CD14-positive monocyte (primary cell): ENCODE measurements at regions not wholly inside any gene's neighbourhood (a gene's known extent, or its start where the extent isn't known, plus 50 kb on each side); places are given as distances from the start of the nearest gene placed in this dataset.

Source experiments
- DNase-seq, 3 donors: peaks; one replicate each; pipeline ENCODE4 v3.0.0-alpha.2; 2011 to 2022
- H2AFZ ChIP-seq: 2 replicates; pipeline ENCODE4 v1.6.0; 2012; ENCODE audit warnings: mild to moderate bottlenecking, low read depth, low read length, inconsistent platforms; ENCODE audit not compliant: insufficient read depth, poor library complexity, severe bottlenecking
- H3K27ac ChIP-seq, 2 donors: 1 replicate in 1 of 2; 2 replicates in 1 of 2; pipeline ENCODE4 v1.5.1; 2012 to 2013; ENCODE audit warnings: low read length in 2 of 2, control low read depth in 1 of 2, inconsistent platforms in 1 of 2, low read depth in 1 of 2, mild to moderate bottlenecking in 1 of 2
- H3K27me3 ChIP-seq, 2 donors: one replicate each; pipeline versions ENCODE4 v1.6.0 to v1.6.1; 2011 to 2013; ENCODE audit warnings: low read length in 2 of 2; ENCODE audit not compliant: control insufficient read depth in 2 of 2, insufficient read depth in 2 of 2
- H3K36me3 ChIP-seq, 2 donors: replicated peaks in 1 of 2; 1 replicate in 1 of 2; 2 replicates in 1 of 2; pipeline versions ENCODE4 v1.5.1 to v1.6.1; 2012 to 2013; ENCODE audit warnings: low read length in 2 of 2, control low read depth in 1 of 2, inconsistent platforms in 1 of 2, mild to moderate bottlenecking in 1 of 2; ENCODE audit not compliant: insufficient read depth in 2 of 2, control insufficient read depth in 1 of 2
- H3K4me1 ChIP-seq, 2 donors: 1 replicate in 1 of 2; 2 replicates in 1 of 2; pipeline versions ENCODE4 v1.5.1 to v1.6.1; 2012 to 2013; ENCODE audit warnings: low read length in 2 of 2, control low read depth in 1 of 2, inconsistent platforms in 1 of 2, mild to moderate bottlenecking in 1 of 2, moderate library complexity in 1 of 2; ENCODE audit not compliant: insufficient read depth in 2 of 2, control insufficient read depth in 1 of 2
- H3K4me2 ChIP-seq: replicated peaks from 2 replicates; pipeline ENCODE3; 2012; ENCODE audit warnings: low read length, moderate library complexity, mild to moderate bottlenecking; ENCODE audit not compliant: poor library complexity, severe bottlenecking; ENCODE audit errors: extremely low read depth
- H3K4me3 ChIP-seq, 3 experiments: fragments of 200-600 bp in 1 of 3; sonication (generic) in 1 of 3; replicated peaks in 1 of 3; 1 replicate in 2 of 3; 2 replicates in 1 of 3; pipeline ENCODE4 v1.5.1; 2011 to 2013; ENCODE audit warnings: low read length in 3 of 3, mild to moderate bottlenecking in 3 of 3, control low read depth in 2 of 3, low read depth in 2 of 3, inconsistent platforms in 1 of 3, moderate library complexity in 1 of 3
- H3K79me2 ChIP-seq: 2 replicates; pipeline ENCODE4 v1.6.0; 2012; ENCODE audit warnings: mild to moderate bottlenecking, control low read depth, inconsistent platforms, low read length, moderate library complexity; ENCODE audit not compliant: insufficient read depth
- H3K9ac ChIP-seq: 2 replicates; pipeline ENCODE4 v1.6.0; 2017; ENCODE audit warnings: low read length, mild to moderate bottlenecking; ENCODE audit not compliant: insufficient read depth, poor library complexity, severe bottlenecking
- H3K9me3 ChIP-seq, 2 donors: replicated peaks in 1 of 2; 1 replicate in 1 of 2; 2 replicates in 1 of 2; pipeline versions ENCODE4 v1.5.1 to v1.6.1; 2012 to 2013; ENCODE audit warnings: low read length in 2 of 2, control low read depth in 1 of 2; ENCODE audit not compliant: control insufficient read depth in 1 of 2, insufficient read depth in 1 of 2
- H4K20me1 ChIP-seq: 2 replicates; pipeline ENCODE4 v1.6.0; 2012; ENCODE audit warnings: mild to moderate bottlenecking, low read length, control low read depth, moderate library complexity; ENCODE audit not compliant: insufficient read depth
- H3K27ac Mint-ChIP-seq, 7 donors: one replicate each; pipeline ENCODE4 v1.8.0; 2020; ENCODE audit warnings: mild to moderate bottlenecking in 7 of 7, mixed read lengths in 7 of 7, moderate library complexity in 6 of 7, inconsistent platforms in 2 of 7
- H3K27me3 Mint-ChIP-seq, 3 donors: one replicate each; pipeline ENCODE4 v1.8.0; 2021 to 2022; ENCODE audit warnings: low read depth in 3 of 3, mild to moderate bottlenecking in 3 of 3, mixed read lengths in 3 of 3, moderate library complexity in 3 of 3, inconsistent platforms in 1 of 3
- H3K36me3 Mint-ChIP-seq, 2 donors: one replicate each; pipeline ENCODE4 v1.8.0; 2020; ENCODE audit warnings: mixed read lengths in 2 of 2, inconsistent platforms in 1 of 2, mild to moderate bottlenecking in 1 of 2
- H3K4me1 Mint-ChIP-seq: one replicate; pipeline ENCODE4 v1.8.0; 2020; ENCODE audit warnings: mild to moderate bottlenecking, mixed read lengths
- H3K4me3 Mint-ChIP-seq, 2 donors: one replicate each; pipeline ENCODE4 v1.8.0; 2020; ENCODE audit warnings: mild to moderate bottlenecking in 2 of 2, mixed read lengths in 2 of 2, moderate library complexity in 1 of 2
- H3K9me3 Mint-ChIP-seq, 7 donors: one replicate each; pipeline ENCODE4 v1.8.0; 2020 to 2022; ENCODE audit warnings: mixed read lengths in 7 of 7, mild to moderate bottlenecking in 6 of 7, moderate library complexity in 6 of 7, inconsistent platforms in 2 of 7
- WGBS: methylation state at CpG from one replicate; pipeline ENCODE4 v1.1.5; 2013; ENCODE audit warnings: missing lambda C conversion rate; ENCODE audit not compliant: insufficient coverage; 5-methylcytosine and 5-hydroxymethylcytosine counted together
- intact Hi-C, 2 donors: fragments of 100-400 bp; cut with micrococcal nuclease; formaldehyde crosslinking; loops; one replicate each; pipeline versions ENCODE4 v1.15.0 to v1.15.1; 2023
- TF ChIP-seq, protein P1 (sequence below): fragments of 200-600 bp; IDR thresholded peaks from one replicate; pipeline ENCODE4 v1.8.0; 2022; ENCODE audit warnings: antibody characterized with exemption, mild to moderate bottlenecking

DNA sequence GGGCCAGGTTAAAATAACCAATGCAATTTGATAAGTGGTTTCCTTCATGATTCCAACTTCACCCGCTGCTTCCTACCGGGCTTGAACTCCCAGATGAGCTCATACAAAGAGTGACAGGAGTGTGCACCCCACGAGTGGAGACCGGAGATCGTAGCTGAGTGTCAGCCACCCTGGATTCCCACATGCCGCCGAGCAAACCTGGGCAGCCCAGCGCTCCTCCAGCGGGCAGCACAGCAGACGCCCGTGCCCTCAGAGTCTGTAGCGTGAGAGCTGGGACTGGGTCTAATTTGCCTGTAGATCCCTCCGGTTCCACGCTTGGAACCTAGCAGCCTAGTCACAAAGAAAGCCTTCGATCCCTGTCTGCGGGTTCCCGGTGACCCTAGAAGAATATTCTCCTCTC is 476.1 kb upstream of the MGMT start:
- no peaks in the 10 kb centered on the region for H3K36me3 ChIP-seq
- WGBS, result 93% methylated on average over 17 of the region's 17 CpGs
- no peaks in the 10 kb centered on the region for H4K20me1 ChIP-seq
- H3K4me3 ChIP-seq, result no peak overlapping the region
- no peak overlapping the region for H2AFZ ChIP-seq
- no peaks in the 10 kb centered on the region for H3K9me3 ChIP-seq
- no peaks in the 10 kb centered on the region for H3K79me2 ChIP-seq
- H3K27me3 Mint-ChIP-seq, result peaks cover 3 to 6% (median 4%) of the 10 kb centered on the region in 3 donors
- no peak overlapping the region for H3K9ac ChIP-seq
- H3K27ac Mint-ChIP-seq, result no peak overlapping the region
- intact Hi-C loops, result no loop called here
- H3K9me3 Mint-ChIP-seq, result peaks cover 0 to 7% (median 3%) of the 10 kb centered on the region in 7 donors
- DNase-seq, result no peak
- H3K27ac ChIP-seq, result no peak overlapping the region
- TF ChIP-seq, protein P1, sequence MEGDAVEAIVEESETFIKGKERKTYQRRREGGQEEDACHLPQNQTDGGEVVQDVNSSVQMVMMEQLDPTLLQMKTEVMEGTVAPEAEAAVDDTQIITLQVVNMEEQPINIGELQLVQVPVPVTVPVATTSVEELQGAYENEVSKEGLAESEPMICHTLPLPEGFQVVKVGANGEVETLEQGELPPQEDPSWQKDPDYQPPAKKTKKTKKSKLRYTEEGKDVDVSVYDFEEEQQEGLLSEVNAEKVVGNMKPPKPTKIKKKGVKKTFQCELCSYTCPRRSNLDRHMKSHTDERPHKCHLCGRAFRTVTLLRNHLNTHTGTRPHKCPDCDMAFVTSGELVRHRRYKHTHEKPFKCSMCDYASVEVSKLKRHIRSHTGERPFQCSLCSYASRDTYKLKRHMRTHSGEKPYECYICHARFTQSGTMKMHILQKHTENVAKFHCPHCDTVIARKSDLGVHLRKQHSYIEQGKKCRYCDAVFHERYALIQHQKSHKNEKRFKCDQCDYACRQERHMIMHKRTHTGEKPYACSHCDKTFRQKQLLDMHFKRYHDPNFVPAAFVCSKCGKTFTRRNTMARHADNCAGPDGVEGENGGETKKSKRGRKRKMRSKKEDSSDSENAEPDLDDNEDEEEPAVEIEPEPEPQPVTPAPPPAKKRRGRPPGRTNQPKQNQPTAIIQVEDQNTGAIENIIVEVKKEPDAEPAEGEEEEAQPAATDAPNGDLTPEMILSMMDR, result no peak
- no peaks in the 10 kb centered on the region for H3K4me1 ChIP-seq
- no peaks in the 10 kb centered on the region for H3K36me3 Mint-ChIP-seq
- no peaks in the 10 kb centered on the region for H3K27me3 ChIP-seq
- H3K4me1 Mint-ChIP-seq, result no peaks in the 10 kb centered on the region
- no peak overlapping the region for H3K4me2 ChIP-seq
- no peak overlapping the region for H3K4me3 Mint-ChIP-seq

GRCh38 chr10:128992770-128993169 is 474.3 kb upstream of the MGMT start:
- TF ChIP-seq, protein P1, result no peak
- H3K9me3 ChIP-seq, result no peaks in the 10 kb centered on the region
- H3K79me2 ChIP-seq, result no peaks in the 10 kb centered on the region
- H3K36me3 ChIP-seq, result no peaks in the 10 kb centered on the region
- Mint-ChIP-seq H3K9me3 (peaks cover 0 to 3% (median 2%) of the 10 kb centered on the region in 7 donors), H3K36me3 (no peaks in the 10 kb centered on the region), H3K4me1 (no peaks in the 10 kb centered on the region), H3K4me3 (no peak overlapping the region), H3K27ac (no peak overlapping the region), H3K27me3 (peaks cover 3 to 4% (median 3%) of the 10 kb centered on the region in 3 donors)
- H2AFZ ChIP-seq, result no peak overlapping the region
- H3K9ac ChIP-seq, result no peak overlapping the region
- DNase-seq, result no peak
- no peaks in the 10 kb centered on the region for H3K27me3 ChIP-seq
- no peak overlapping the region for H3K27ac ChIP-seq
- H4K20me1 ChIP-seq, result no peaks in the 10 kb centered on the region
- intact Hi-C loops, result no loop called here
- WGBS, result 91% methylated on average over 4 of the region's 5 CpGs
- H3K4me3 ChIP-seq, result no peak overlapping the region
- H3K4me1 ChIP-seq, result no peaks in the 10 kb centered on the region
- no peak overlapping the region for H3K4me2 ChIP-seq
